ENCODE measurements at regions not wholly inside any gene's neighbourhood (a gene's known extent, or its start where the extent isn't known, plus 50 kb on each side); places are given as distances from the start of the nearest gene placed in this dataset.
"Not testable (repeated sequence)": the region's sequence is repeated elsewhere in the genome, so short reads cannot be mapped to it uniquely, and the experiment has no call there.

GRCh38 chr4:127311924-127312323 is 320.8 kb upstream of the INTU start:
- no peak overlapping the region for H3K4me3 ChIP-seq (ENCODE audit: low read depth, low read length)
- TF ChIP-seq CTCF (IDR thresholded peaks at IDR 0.05; ENCODE audit: insufficient read depth, low read depth, low read length), result no peak
- no peak for DNase-seq (ENCODE audit: low read depth)

GRCh38 chr4:127313767-127314166 is 319.0 kb upstream of the INTU start:
- no peak overlapping the region for H3K4me3 ChIP-seq (ENCODE audit: low read depth, low read length)
- DNase-seq (ENCODE audit: low read depth), result no peak
- no peak for TF ChIP-seq CTCF (IDR thresholded peaks at IDR 0.05; ENCODE audit: insufficient read depth, low read depth, low read length)

- TF ChIP-seq CTCF (IDR thresholded peaks at IDR 0.05; ENCODE audit: insufficient read depth, low read depth, low read length), result no peak
- no peak overlapping the region for H3K4me3 ChIP-seq (ENCODE audit: low read depth, low read length)
- no peak for DNase-seq (ENCODE audit: low read depth)
Measured at GRCh38 chr4:127327491-127327890, 305.3 kb upstream of the INTU start.

GRCh38 chr4:127335073-127335620 is 297.6 kb upstream of the INTU start:
- no peak for TF ChIP-seq CTCF (IDR thresholded peaks at IDR 0.05; ENCODE audit: insufficient read depth, low read depth, low read length)
- no peak for DNase-seq (ENCODE audit: low read depth)
- no peak overlapping the region for H3K4me3 ChIP-seq (ENCODE audit: low read depth, low read length)

GRCh38 chr4:127335732-127336131 is 297.0 kb upstream of the INTU start:
- TF ChIP-seq CTCF (IDR thresholded peaks at IDR 0.05; ENCODE audit: insufficient read depth, low read depth, low read length), result no peak
- DNase-seq (ENCODE audit: low read depth), result no peak
- no peak overlapping the region for H3K4me3 ChIP-seq (ENCODE audit: low read depth, low read length)

GRCh38 chr4:127343123-127343522 is 289.6 kb upstream of the INTU start:
- DNase-seq (ENCODE audit: low read depth); H3K4me3 ChIP-seq (ENCODE audit: low read depth, low read length): not testable (repeated sequence)

- no peak for DNase-seq (ENCODE audit: low read depth)
- TF ChIP-seq CTCF (IDR thresholded peaks at IDR 0.05; ENCODE audit: insufficient read depth, low read depth, low read length), result no peak
- H3K4me3 ChIP-seq (ENCODE audit: low read depth, low read length), result no peak overlapping the region
Measured at GRCh38 chr4:127344071-127344470, 288.7 kb upstream of the INTU start.

Measured in fibroblast of villous mesenchyme (primary cell).